MCF 10A (cell line): ENCODE measurements at regions not wholly inside any gene's neighbourhood (a gene's known extent, or its start where the extent isn't known, plus 50 kb on each side); places are given as distances from the start of the nearest gene placed in this dataset.

Experiments
- BruUV-seq: library from RNA; stranded (reverse); fragments of 400-500 nt; replicated peaks from 2 replicates; lab custom pipeline; 2021; lab: Mats Ljungman, UMichigan
- CTCF ChIA-PET: fragments of 300-600 bp; sonication (Branson Sonifier 250); formaldehyde crosslinking; extraction: SDS; loops from one replicate; lab custom pipeline; 2021; ENCODE audit warnings: antibody characterized with exemption, inconsistent platforms; lab: Yijun Ruan, JAX
- POLR2A ChIA-PET: fragments of 300-600, 350-650 bp; sonication (Branson Sonifier 250); formaldehyde crosslinking; extraction: SDS; loops from one replicate; lab custom pipeline; 2020; ENCODE audit warnings: antibody characterized with exemption, inconsistent platforms; lab: Yijun Ruan, JAX
- DNase-seq: peaks from one replicate; pipeline ENCODE4 v3.0.0-alpha.2; 2018; ENCODE audit not compliant: unreplicated experiment
- H3K27ac Mint-ChIP-seq: one replicate; pipeline ENCODE4 v1.8.0; 2022; ENCODE audit warnings: mild to moderate bottlenecking, low read depth, mixed read lengths; ENCODE audit not compliant: unreplicated experiment
- H3K27me3 Mint-ChIP-seq: one replicate; pipeline ENCODE4 v1.8.0; 2022; ENCODE audit warnings: mixed read lengths; ENCODE audit not compliant: insufficient read depth, unreplicated experiment
- H3K36me3 Mint-ChIP-seq: one replicate; pipeline ENCODE4 v1.8.0; 2022; ENCODE audit warnings: mild to moderate bottlenecking, moderate library complexity, mixed read lengths; ENCODE audit not compliant: insufficient read depth, unreplicated experiment
- H3K4me1 Mint-ChIP-seq: one replicate; pipeline ENCODE4 v1.8.0; 2022; ENCODE audit warnings: mixed read lengths; ENCODE audit not compliant: insufficient read depth, unreplicated experiment
- H3K4me3 Mint-ChIP-seq: one replicate; pipeline ENCODE4 v1.8.0; 2022; ENCODE audit warnings: mild to moderate bottlenecking, moderate library complexity, mixed read lengths; ENCODE audit not compliant: unreplicated experiment
- H3K9me3 Mint-ChIP-seq: one replicate; pipeline ENCODE4 v1.8.0; 2022; ENCODE audit warnings: mixed read lengths; ENCODE audit not compliant: unreplicated experiment
- intact Hi-C: fragments of 100-400 bp; cut with micrococcal nuclease; formaldehyde crosslinking; loops from 2 replicates; pipeline ENCODE4 v1.14.1; 2022
- TF ChIP-seq, protein P1 (sequence below): fragments of 200-600 bp; IDR thresholded peaks from one replicate; pipeline ENCODE4 v1.8.0; 2022; ENCODE audit warnings: antibody characterized with exemption, mild to moderate bottlenecking; ENCODE audit not compliant: unreplicated experiment

- Mint-ChIP-seq H3K4me1 (no peaks in the 10 kb centered on the region), H3K27me3 (no peaks in the 10 kb centered on the region), H3K4me3 (no peak overlapping the region), H3K27ac (no peak overlapping the region), H3K36me3 (no peaks in the 10 kb centered on the region), H3K9me3 (no peaks in the 10 kb centered on the region)
- no peak for DNase-seq
- TF ChIP-seq, protein P1, sequence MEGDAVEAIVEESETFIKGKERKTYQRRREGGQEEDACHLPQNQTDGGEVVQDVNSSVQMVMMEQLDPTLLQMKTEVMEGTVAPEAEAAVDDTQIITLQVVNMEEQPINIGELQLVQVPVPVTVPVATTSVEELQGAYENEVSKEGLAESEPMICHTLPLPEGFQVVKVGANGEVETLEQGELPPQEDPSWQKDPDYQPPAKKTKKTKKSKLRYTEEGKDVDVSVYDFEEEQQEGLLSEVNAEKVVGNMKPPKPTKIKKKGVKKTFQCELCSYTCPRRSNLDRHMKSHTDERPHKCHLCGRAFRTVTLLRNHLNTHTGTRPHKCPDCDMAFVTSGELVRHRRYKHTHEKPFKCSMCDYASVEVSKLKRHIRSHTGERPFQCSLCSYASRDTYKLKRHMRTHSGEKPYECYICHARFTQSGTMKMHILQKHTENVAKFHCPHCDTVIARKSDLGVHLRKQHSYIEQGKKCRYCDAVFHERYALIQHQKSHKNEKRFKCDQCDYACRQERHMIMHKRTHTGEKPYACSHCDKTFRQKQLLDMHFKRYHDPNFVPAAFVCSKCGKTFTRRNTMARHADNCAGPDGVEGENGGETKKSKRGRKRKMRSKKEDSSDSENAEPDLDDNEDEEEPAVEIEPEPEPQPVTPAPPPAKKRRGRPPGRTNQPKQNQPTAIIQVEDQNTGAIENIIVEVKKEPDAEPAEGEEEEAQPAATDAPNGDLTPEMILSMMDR = no peak
- intact Hi-C loops = loop anchor here (1.0 kb wide), 1 partner anchor 202 kb away; no protein-coding TSS in a partner anchor
- no TSS peak for BruUV-seq
- CTCF ChIA-PET = interaction anchor here (0.6 to 0.9 kb wide), 2 partner anchors 202 to 211 kb away, joined by 3 to 4 read pairs; no protein-coding TSS in a partner anchor
- POLR2A ChIA-PET = interaction anchor here (0.7 to 1.5 kb wide), 2 partner anchors 18 to 127 kb away, joined by 3 to 6 read pairs; partner anchors contain the start of gene FAM20C
These were observed 127.4 kb upstream of the FAM20C start for GRCh38 chr7:64916-65341.

- TF ChIP-seq, protein P1 = no peak
- H3K9me3 Mint-ChIP-seq = no peaks in the 10 kb centered on the region
- no peak overlapping the region for H3K27ac Mint-ChIP-seq
- no peaks in the 10 kb centered on the region for H3K36me3 Mint-ChIP-seq
- intact Hi-C loops = no loop called here
- BruUV-seq = no TSS peak
- no peaks in the 10 kb centered on the region for H3K27me3 Mint-ChIP-seq
- POLR2A ChIA-PET = interaction anchor here (0.7 kb wide), 1 partner anchor 17 kb away, joined by 3 read pairs; no protein-coding TSS in a partner anchor
- peak; percentile 22 for DNase-seq
- CTCF ChIA-PET = interaction anchor here (0.9 kb wide), 1 partner anchor 201 kb away, joined by 4 read pairs; no protein-coding TSS in a partner anchor
- no peaks in the 10 kb centered on the region for H3K4me1 Mint-ChIP-seq
- no peak overlapping the region for H3K4me3 Mint-ChIP-seq
These were observed 126.8 kb upstream of the FAM20C start for GRCh38 chr7:65554-65953.

DNA sequence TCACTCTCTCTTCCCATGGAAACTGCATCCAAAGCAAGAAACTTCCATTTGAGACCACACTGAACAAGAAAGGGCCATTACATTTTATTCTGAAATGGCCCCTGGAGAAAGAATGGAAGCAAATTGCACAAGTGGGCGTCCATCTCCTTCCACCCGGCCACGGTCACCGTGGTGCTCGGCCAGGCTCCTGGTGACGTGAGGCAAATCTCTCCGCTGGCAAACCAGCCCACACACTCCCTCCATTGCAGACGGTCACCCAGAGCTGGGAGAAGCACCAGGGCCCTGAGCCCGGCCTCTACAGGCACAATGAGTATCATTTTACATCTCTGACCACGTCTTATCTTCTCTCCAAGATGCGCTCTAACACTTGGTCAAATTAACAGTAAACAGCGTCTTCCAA, 126.1 kb upstream of the FAM20C start:
- H3K4me1 Mint-ChIP-seq = no peaks in the 10 kb centered on the region
- H3K27ac Mint-ChIP-seq = no peak overlapping the region
- ChIA-PET CTCF (no interaction called here), POLR2A (no interaction called here)
- no TSS peak for BruUV-seq
- H3K36me3 Mint-ChIP-seq = no peaks in the 10 kb centered on the region
- TF ChIP-seq, protein P1 = no peak
- DNase-seq = no peak
- no peak overlapping the region for H3K4me3 Mint-ChIP-seq
- H3K27me3 Mint-ChIP-seq = no peaks in the 10 kb centered on the region
- H3K9me3 Mint-ChIP-seq = no peaks in the 10 kb centered on the region
- intact Hi-C loops = no loop called here

DNA sequence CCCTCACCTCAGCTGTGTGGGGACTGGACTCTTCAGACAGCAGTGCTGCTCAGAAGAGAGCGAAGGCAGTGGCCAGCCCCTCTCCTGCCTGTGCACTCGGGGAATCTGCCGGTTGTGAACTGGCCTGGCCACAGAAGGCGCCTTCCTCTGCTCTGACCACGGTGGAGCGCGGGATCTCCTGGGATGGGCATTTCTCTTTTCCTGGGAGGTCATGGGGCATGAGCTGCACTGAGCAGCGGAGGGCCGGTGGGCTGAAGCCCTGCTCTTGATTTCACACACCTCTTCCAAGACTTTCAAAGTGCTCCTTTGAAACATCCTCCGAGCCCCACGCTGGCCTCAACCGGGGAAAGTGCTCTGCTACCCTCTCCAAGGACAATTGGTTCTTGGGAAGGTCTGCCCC, 125.6 kb upstream of the FAM20C start:
- H3K9me3 Mint-ChIP-seq = no peaks in the 10 kb centered on the region
- no TSS peak for BruUV-seq
- ChIA-PET POLR2A (no interaction called here), CTCF (no interaction called here)
- H3K27me3 Mint-ChIP-seq = no peaks in the 10 kb centered on the region
- H3K4me1 Mint-ChIP-seq = no peaks in the 10 kb centered on the region
- H3K4me3 Mint-ChIP-seq = no peak overlapping the region
- H3K27ac Mint-ChIP-seq = no peak overlapping the region
- no peak for DNase-seq
- H3K36me3 Mint-ChIP-seq = no peaks in the 10 kb centered on the region
- TF ChIP-seq, protein P1 = no peak
- intact Hi-C loops = no loop called here
